ENCODE measurements at regions not wholly inside any gene's neighbourhood (a gene's known extent, or its start where the extent isn't known, plus 50 kb on each side); places are given as distances from the start of the nearest gene placed in this dataset.

DNA sequence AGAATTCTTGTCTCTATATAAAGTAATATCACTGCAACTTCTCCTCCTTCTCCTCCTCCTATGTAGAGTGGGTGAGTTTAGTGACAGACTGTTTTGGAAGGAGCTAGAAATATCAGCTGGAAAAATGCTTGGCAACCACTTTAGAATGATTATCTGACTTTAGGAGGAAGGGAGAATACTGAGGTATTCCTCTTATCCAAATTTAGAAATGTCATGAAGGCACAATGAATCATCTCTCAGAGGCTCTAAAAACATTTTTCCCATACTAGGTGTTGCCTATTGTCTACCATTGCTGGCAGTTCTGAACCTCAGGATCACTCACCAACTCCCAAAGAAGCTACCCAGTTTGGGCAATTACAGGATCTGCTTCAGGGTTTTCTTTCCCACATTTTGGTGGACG is 306.6 kb upstream of the ATP2B1 start:
- DNase-seq: no peak

DNA sequence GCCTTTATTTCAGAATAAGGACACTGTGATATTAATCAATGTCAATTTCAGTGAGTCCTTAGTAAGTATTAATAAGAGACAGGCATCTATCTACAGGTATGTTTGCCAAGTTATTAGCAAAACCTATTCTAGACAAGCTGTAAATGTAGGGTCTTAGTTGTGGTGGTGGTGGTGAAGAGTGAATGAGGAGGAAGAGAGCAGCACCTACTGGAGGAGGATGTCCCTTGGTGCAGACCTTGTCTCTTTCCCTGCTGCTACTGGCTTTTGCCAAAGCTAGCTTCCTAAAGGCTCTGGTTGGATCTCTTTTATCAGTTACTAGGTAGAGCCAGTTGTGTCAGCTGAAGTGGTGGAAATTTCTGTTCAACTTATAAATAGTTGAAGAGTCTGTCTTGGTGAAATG is 304.8 kb upstream of the ATP2B1 start:
- no peak for DNase-seq

DNA sequence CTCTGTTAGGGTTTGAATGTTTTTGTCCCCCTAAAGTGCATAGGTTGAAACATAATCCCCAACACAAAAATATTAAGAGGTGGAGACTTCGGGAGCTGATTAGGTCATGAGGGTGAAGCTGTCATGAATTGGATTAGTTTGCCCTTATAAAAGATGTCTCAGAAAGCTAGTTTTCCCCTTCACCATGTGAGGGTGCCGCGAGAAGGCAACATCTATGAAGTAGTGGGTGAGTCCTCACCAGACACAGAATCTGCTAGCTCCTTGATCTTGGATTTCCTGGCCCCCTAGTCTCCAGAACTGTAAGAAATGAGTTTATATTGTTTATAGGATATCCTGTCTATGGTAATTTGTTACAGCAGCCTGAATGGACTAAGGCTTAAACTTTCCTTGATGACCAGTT is 301.5 kb upstream of the ATP2B1 start:
- no peak for DNase-seq

DNA sequence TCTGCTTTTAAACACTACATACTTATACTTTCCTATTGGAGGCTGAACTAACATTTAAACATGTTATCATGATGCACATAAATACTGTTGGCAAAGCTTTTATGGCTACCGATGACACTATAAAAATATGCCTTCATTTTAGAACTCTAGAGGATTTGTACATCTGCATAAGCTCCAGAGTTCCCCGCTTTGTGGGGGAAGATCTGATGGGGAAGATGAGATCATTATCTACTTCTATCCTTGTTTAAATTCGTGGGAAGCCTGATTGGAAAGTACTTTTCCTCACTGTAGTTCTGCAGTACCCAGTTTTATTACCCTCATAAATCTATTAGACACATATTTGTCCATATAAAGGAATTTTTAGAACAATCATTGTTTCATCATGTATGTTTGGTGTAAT is 299.6 kb upstream of the ATP2B1 start:
- DNase-seq: no peak

DNA sequence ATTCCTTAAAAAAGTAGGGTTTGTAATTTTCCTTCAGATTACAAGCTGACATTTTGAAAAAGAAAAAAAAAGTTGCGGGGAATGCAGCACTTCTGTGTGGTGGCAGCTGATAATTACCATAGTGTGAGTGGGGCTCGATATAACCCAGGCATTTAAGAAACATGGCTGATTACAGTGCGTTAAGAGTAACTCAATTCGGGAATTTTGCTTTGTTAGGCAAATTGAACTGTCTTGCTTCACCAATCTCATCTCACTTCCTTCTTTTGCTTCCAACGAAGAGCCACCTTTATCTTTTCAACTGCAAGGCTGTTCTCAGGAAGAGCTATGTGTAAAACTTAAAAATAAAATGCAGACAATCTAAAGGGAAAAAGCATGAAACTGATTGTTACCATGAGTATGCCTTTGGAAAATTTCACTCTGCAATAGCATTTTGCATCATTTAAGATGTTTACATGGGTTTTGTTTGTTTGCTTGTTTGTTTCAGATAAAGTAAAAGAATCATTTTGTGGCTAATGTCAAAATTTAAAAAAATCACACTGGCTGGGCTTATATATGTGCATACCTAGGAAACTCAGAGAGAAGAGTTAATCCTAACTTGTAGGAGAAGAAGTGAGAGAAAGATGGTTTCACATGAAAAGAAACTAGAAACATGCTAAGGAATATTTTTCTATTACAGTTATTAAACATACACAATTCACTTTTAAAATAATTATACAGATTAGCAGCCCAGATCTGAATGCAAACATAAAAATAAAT is 295.9 kb upstream of the ATP2B1 start:
- no peak for DNase-seq

DNA sequence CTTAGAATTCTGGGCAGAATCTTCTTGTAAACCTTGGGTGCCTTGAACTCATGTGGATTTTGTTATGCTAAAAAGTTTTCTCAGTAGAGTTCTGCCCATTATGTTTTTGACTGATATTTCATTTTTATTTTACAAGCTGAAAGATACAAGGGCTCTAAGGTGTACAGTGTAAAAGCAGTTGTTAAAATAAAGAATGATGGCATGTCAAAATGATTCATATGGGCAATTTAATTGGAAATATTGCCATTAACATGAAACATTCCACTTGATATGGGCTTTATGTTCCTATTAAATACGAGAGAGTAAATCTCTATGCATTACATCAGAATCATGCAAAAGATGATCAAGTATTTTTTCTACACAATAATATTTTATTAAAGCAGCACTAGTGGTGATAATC is 295.1 kb upstream of the ATP2B1 start:
- no peak for DNase-seq

DNA sequence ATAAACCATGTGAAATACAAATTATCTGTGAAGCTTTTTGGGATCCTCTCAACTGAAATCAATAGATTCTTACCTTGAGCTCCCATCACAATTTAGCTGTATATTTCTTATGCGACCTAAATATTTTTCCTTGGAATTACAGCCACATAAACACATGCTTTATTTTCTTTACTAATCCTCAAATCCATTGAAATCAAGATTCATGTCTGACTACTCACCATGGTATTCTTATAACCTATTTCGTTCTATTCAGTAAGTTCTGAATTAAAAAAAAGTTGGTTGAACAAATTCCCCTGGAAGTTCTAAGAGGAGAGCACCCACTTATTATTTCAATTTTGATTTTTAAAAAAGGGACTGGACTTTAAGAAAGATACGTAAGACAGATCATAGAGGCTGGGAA is 292.1 kb upstream of the ATP2B1 start:
- no peak for DNase-seq

DNA sequence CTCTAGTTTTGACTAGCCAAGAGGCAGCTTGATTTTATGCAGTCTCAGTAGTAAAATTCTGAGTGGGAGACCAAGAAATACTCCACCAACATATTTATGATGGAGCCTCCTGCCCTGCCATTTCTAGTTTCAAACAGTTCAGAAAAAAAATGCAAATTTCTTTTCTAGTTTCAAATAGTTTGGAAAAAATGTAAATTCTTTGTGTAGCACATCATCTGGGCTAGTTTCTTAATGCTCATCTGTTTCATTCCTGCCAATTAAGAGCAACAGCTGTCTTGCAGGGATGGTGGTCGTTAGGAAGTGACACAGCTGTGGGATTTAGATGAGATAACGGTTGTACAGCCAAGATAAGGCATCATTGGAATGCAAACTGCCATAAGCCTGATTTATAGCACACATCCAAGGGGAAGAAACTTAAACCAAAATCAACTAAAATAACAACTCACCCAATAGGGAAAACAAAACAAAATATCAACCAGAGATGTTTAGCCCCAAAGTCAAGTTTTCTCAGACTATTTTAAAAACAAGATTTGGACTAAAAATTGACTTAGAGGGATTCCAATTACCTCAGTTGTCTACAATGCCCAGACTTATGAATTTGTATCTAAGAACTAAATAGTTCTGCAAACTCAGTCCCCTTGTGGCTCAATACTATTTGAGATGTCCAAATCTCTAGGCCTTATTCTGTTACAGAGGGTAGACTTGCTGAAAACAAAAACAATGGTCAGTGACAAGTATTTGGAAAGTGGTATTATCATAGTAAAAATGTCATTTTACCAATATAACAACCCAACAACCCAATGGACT is 291.3 kb upstream of the ATP2B1 start:
- no peak for DNase-seq

DNA sequence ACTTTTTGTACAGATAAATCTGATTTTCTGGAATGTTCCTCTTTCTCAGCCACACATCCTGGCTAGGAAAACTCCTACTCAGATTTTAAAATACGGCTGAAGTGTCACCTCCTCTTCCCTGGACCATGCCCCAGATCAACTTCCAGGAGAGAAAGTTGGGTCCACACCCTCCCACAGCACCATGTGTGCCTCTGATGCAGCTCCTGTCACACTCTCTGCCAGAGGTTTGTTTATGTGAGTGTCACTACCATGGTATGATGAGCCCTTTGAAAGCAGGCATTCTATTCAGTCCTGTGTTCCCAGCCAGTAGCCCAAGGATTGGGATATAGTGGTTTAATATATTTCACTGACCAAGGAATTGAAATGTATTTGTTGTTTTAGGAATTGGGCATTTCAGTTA is 287.2 kb upstream of the ATP2B1 start:
- no peak for DNase-seq

DNA sequence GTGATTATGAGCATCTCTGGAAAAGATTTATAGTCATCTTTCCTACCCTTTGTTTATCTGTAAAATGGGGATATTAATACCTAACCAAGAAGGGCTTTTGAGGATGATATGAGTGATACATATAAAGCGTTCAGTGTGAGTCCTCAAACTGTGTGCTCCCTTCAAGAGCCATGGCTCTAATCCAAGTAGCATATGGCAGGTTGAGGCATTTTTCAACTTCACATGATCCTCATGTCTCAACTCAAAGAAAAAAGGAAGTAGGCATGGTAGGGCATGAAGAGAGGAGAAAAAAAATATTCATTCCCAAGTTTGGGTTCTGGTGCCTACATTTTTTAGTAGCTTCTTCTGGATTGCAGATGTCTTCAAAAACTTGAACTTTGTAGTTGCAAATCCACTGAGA is 286.3 kb upstream of the ATP2B1 start:
- DNase-seq: no peak

DNA sequence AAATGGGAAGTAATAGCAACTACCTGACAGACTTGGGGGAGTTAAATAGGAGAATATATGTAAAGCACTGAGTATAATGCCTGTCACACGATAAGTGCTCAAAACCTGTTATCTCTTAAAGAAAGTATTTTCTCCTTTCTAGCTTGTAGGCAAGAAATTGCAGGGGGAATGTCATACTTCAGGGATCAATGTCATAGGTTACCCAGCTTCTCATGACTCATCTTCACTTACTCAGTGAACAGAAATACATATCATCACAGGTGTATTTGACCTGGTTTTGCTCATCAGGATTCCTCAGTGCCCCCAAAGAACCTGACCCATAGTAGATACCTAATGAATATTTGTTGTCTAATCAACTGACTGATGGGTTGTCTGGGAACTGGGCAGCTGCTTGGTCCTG is 285.0 kb upstream of the ATP2B1 start:
- DNase-seq: no peak

DNA sequence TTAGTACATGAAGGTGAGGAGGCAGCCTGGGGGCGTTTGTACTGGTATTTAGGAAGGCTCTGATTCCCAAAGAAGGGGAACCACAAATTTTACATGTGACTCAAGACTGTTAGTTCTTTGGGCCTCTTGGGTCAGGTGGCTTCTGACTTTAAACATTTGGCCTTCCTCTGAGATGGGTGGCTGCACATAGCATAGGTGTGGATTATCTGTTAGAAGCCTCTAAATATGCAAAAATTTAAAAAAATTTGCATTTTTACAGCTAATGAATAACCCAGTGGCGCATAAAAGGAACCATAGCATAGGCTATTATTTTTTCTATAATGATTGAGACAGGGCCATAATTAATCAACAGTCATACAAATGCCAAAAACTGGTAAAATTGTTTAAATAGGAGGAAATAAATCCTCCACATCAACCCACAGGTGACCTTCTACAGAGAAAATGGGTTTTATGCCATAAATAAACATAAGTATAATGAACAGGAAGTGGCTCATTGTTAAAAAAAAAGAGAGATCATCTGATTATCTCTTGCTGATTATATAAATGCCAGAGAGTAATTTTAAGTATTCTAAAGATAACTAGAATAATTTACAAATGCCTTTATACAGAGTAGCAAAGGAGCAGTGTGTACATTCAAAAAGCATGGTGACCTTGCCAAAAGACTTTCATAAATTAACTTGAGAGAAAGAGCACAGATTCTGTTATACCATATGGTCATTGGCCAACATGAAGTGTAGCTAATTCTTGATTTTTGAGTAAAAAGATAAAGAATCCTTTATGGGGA is 284.2 kb upstream of the ATP2B1 start:
- DNase-seq: no peak

DNA sequence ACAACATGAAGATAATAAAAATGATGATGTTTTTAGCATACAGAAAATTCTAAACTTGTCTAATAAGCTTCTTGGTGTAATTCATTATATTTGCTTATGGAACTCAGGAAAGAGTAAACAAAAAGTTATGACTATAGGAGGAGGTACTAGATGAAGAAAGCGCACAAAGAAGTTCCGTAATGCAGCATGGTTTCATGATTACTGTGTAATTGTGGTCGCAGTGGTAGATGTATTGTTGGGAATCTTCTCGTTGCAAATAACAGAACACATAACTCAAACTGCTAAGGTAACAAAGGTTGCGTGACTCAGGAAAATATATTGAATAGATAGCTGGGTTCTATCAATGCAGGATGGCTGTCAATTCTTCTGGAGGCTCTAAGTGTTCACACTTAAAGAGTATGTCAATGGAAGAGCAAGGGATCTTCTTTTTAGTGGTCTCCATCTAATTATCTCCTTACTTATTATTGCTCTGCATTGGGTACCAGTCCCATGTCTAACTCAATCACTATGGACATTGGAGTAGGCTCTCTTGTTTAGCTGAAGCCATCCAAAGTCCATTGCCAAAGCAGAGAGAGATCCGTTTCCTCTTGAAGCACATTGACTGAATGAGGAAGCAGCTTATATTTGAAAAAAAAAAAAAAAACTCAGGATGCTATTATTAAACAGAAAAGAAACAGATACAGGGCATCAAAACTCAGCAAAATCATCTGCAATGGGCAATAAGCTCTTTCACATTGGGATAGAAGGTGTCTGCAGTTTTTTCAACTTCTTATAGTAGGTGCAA is 283.4 kb upstream of the ATP2B1 start:
- DNase-seq: no peak

DNA sequence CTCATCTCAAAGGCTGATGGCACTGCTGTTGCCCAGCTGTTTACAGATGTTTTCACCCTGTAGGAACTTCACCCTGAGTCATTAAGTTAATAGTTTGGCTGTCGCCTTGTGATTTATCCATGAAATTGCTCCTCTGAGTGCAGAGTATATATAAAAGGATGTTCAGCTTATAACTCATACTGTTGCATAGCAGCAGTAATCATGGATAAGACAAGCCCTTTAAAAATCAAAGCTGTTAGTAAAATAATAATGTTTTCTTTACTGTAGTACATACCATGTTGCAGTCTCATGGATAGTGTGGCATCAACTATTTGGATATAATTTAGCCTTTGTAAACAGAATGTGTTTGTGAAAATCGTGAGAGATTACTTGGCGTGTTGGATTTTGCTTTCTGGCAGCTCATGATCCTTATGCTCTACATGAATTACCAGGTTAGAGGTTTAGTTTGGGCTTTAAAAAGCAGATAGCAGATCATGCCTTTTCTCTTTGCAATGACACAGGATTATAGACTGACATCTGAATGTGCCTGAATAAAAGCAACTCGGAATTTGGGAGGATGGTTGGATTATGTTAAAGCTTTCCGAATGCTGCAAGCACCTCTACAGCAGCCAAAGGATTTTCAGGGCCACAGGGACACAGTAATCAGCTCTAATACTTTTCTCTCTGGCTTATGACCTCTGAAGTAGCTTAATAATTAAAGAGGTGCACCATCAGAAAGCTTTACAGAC is 279.7 kb upstream of the ATP2B1 start:
- DNase-seq: no peak

DNA sequence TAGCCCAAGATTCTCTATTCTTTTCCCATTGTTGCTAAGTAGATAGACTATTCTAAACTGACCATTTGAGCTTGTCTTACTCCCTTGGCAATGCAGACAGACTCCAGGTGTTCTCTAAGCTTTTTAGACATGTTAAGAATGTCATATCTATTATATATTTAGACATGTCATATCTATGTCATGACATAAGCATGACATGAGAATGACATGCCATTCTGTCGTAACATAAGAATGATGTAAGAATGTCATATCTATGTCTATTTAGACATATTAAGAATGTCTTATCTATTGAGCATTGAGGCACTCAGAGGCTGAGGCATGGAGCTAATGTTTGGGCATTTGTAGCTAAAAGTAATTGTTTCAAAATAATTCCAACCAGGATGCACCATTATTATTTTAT is 277.3 kb upstream of the ATP2B1 start:
- no peak for DNase-seq

DNA sequence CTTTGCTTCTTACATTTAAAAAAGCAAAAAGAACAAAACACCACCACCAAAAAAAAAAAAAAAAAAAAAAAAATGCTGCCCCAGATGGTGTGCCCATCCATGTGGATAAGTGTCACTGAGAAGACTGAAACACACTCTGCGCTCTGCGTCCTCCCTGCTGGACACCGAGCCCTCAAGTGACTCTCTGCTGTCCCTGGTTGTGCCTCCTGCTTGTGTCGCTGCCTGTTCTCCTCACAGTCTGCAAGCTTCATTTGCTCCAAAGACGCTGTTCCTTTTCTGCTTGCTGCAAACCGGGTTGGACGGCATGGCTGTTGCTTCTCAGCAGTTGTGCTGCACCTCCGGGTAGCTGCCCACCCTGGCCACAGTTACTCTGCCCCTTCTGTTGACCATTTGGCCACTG is 276.2 kb upstream of the ATP2B1 start:
- no peak for DNase-seq

DNA sequence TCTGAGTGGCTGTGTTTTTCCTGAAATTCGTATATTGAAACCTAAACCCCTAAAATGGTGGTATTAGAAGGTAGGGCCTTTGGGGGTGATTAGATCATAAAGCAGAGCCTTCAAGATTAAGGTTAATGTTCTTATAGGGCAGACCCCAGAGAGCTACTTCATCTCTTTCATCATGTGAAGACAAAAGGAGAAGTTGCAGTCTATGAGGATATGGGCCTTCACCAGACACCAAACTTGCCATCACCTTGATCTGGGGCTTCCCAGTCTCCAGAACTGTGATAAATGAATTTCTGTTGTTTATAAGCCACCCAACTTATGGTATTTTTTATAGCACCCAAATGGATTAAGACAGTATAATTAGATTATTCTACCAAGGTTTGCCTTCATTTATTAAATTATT is 275.0 kb upstream of the ATP2B1 start:
- no peak for DNase-seq

DNA sequence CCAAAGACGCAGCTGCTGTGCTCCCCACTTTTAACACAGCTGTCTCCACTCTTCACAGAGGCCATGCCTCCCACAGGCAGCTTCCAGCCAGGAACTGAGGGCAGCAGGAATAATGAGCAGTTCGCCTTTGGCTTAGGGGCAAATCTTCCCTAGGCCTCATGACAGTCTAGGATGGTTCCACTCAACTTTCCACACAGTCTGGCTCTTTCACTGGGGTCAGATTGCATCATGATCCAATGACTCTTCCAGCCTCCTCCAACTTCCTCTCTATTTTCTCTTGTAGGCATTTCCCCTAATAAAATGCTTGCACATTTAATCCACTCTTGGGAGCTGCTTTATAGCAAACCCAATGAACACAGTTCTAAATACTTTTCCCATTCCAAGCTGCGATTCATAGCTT is 271.6 kb upstream of the ATP2B1 start:
- no peak for DNase-seq

DNA sequence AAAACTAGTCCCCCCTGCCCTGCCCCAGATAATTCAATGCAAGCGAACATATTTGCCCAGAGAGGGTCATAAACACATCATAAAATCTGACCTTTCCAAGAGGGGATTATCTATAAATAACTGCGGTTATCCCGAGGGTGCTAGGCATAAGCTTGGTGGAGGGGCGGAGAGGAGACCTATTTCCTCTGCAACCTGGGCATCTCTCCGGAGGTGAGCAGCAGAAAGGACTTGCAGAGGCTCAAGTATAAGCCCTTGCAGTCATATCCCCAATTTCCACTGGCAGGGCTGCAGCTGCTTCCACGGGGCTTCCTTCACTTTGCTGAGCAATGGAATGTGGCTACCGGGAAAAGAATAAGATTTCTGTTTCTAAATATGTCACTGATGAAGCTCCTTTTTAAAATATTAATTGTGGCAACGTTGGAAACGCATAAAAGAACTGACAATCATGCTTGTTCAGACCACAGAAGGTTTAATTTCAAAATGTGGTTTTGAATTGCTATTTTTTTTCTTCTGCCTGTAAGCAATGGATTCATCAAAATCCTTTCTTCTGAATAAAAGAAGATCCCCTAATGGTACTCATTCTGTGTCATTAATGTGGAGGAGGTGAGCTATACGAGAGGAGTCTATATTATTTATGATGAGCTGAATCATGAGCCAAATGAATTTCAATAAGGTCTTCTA is 268.9 kb upstream of the ATP2B1 start:
- DNase-seq: no peak

DNA sequence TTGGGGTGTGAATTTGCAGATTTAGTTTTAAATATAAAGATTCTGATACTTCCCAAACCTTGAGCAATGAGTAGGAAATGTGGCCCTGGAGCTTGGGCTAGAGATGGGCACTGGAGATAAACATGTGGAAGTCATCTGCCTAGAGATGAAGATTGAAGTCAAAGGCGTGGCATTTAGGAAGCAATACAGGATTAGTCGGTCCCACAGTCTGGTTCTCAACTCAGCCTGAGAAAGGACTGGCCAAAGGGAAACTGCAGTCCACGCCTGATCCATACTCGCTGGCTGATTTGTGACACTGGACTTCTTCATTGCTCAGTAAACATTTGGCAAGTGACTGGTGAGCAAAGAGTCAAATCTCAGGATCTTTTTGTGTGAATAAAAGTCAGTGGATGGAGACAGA is 268.2 kb upstream of the ATP2B1 start:
- no peak for DNase-seq

DNA sequence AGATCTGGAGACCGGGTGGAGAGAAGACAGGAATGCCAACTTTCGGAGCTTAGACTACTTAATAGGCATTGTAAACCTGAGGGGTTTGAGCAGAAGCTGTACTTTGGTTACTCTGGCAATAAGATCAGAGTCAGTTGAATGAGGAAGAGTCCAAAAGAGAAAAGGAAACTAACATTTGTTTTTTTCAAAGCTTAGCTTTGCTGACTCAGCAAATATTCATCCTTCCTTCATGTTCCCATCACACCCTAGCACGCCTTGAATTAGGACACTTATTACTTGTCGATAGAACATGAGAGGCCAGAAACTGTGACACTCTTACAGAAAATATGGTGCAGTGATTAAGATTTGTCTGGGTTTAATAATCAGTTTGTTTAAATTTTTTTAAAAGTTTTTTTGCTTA is 266.9 kb upstream of the ATP2B1 start:
- DNase-seq: no peak

DNA sequence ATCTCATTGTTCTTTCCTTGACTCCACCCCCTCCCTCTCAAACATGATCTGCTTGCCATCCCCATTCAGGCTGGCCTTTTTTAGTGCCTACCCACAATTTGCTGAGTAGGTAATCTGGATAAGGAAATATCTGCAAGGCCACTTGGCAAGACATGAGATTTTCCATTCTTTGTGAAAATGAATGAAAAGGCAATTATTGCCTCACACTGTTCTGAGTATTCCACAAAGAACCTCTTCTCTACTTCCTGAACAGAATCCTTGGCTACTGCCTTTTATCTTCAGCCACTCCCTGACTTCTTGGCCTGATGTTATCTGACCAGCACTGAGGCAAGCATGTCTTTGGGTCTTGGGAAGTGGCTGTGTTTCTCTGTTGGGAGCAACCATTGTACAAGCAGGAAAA is 263.2 kb upstream of the ATP2B1 start:
- no peak for DNase-seq
